CD4-positive, CD25-positive, alpha-beta regulatory T cell (primary cell): ENCODE measurements at regions not wholly inside any gene's neighbourhood (a gene's known extent, or its start where the extent isn't known, plus 50 kb on each side); places are given as distances from the start of the nearest gene placed in this dataset.

Source experiments
- ATAC-seq, 2 donors: fragments of 150-1000 bp; cut with Tn5 transposase; one replicate each; pipeline ENCODE4 v1.10.0; 2021; ENCODE audit warnings: low read depth in 2 of 2, moderate number of reproducible peaks in 2 of 2, moderate library complexity in 1 of 2
- DNase-seq, 3 donors: peaks; one replicate each; pipeline versions ENCODE4 v3.0.0 to v3.0.0-alpha.2; 2012 to 2022; ENCODE audit warnings: mixed read lengths in 1 of 3
- H3K27ac ChIP-seq: one replicate; pipeline ENCODE4 v1.7.0; 2013; ENCODE audit warnings: mild to moderate bottlenecking, low read length; ENCODE audit not compliant: insufficient read depth, poor library complexity, severe bottlenecking
- H3K27me3 ChIP-seq: one replicate; pipeline ENCODE4 v1.7.0; 2013; ENCODE audit warnings: low read length; ENCODE audit not compliant: control insufficient read depth, insufficient read depth
- H3K36me3 ChIP-seq: one replicate; pipeline ENCODE4 v1.7.0; 2013; ENCODE audit warnings: mild to moderate bottlenecking, low read length, moderate library complexity; ENCODE audit not compliant: control insufficient read depth, insufficient read depth
- H3K4me1 ChIP-seq: 2 replicates; pipeline ENCODE4 v1.7.0; 2013; ENCODE audit warnings: mild to moderate bottlenecking, low read length; ENCODE audit not compliant: insufficient read depth, control insufficient read depth, poor library complexity, severe bottlenecking
- H3K4me3 ChIP-seq: one replicate; pipeline ENCODE4 v1.7.0; 2013; ENCODE audit warnings: low read depth, mild to moderate bottlenecking, low read length, moderate library complexity
- H3K9me3 ChIP-seq, 2 experiments: 1 replicate in 1 of 2; 2 replicates in 1 of 2; pipeline ENCODE4 v1.7.0; 2013; ENCODE audit warnings: low read length in 2 of 2, mild to moderate bottlenecking in 1 of 2, moderate library complexity in 1 of 2; ENCODE audit not compliant: control insufficient read depth in 2 of 2
- H3K27ac Mint-ChIP-seq, 3 donors: one replicate each; pipeline ENCODE4 v1.8.0; 2020 to 2022; ENCODE audit warnings: mild to moderate bottlenecking in 3 of 3, mixed read lengths in 3 of 3, moderate library complexity in 2 of 3
- H3K27me3 Mint-ChIP-seq: one replicate; pipeline ENCODE4 v1.8.0; 2022; ENCODE audit warnings: mild to moderate bottlenecking, mixed read lengths
- H3K36me3 Mint-ChIP-seq: one replicate; pipeline ENCODE4 v1.8.0; 2020; ENCODE audit warnings: mixed read lengths
- H3K4me1 Mint-ChIP-seq, 4 donors: one replicate each; pipeline ENCODE4 v1.8.0; 2020 to 2022; ENCODE audit warnings: mixed read lengths in 4 of 4, mild to moderate bottlenecking in 1 of 4
- H3K4me3 Mint-ChIP-seq, 4 donors: one replicate each; pipeline ENCODE4 v1.8.0; 2020 to 2022; ENCODE audit warnings: mild to moderate bottlenecking in 4 of 4, mixed read lengths in 4 of 4, moderate library complexity in 3 of 4
- H3K9me3 Mint-ChIP-seq, 7 donors: one replicate each; pipeline ENCODE4 v1.8.0; 2020 to 2022; ENCODE audit warnings: mixed read lengths in 7 of 7, mild to moderate bottlenecking in 3 of 7, moderate library complexity in 2 of 7

- no peaks in the 10 kb centered on the region for H3K4me1 Mint-ChIP-seq
- no peaks in the 10 kb centered on the region for H3K9me3 Mint-ChIP-seq
- Histone ChIP-seq H3K9me3 (no peaks in the 10 kb centered on the region), H3K27ac (no peak overlapping the region), H3K27me3 (peaks cover 6% of the 10 kb centered on the region), H3K36me3 (no peaks in the 10 kb centered on the region), H3K4me1 (no peaks in the 10 kb centered on the region), H3K4me3 (no peak overlapping the region)
- no peaks in the 10 kb centered on the region for H3K36me3 Mint-ChIP-seq
- peaks cover 7% of the 10 kb centered on the region for H3K27me3 Mint-ChIP-seq
- DNase-seq (no peak), ATAC-seq (no peak)
- H3K27ac Mint-ChIP-seq, result no peak overlapping the region
- H3K4me3 Mint-ChIP-seq, result no peak overlapping the region
Measured at GRCh38 chr1:113253187-113253586, 137.1 kb upstream of the MAGI3 start.

GRCh38 chr1:113253590-113253989 is 136.7 kb upstream of the MAGI3 start:
- H3K4me1 Mint-ChIP-seq, result no peaks in the 10 kb centered on the region
- no peaks in the 10 kb centered on the region for H3K36me3 ChIP-seq
- no peak overlapping the region for H3K4me3 Mint-ChIP-seq
- no peak overlapping the region for H3K27ac ChIP-seq
- H3K4me3 ChIP-seq, result no peak overlapping the region
- no peak for ATAC-seq
- H3K4me1 ChIP-seq, result no peaks in the 10 kb centered on the region
- peaks cover 7% of the 10 kb centered on the region for H3K27me3 Mint-ChIP-seq
- no peaks in the 10 kb centered on the region for H3K9me3 ChIP-seq
- peaks cover 8% of the 10 kb centered on the region for H3K27me3 ChIP-seq
- H3K9me3 Mint-ChIP-seq, result no peaks in the 10 kb centered on the region
- no peaks in the 10 kb centered on the region for H3K36me3 Mint-ChIP-seq
- H3K27ac Mint-ChIP-seq, result no peak overlapping the region
- DNase-seq, result no peak

DNA sequence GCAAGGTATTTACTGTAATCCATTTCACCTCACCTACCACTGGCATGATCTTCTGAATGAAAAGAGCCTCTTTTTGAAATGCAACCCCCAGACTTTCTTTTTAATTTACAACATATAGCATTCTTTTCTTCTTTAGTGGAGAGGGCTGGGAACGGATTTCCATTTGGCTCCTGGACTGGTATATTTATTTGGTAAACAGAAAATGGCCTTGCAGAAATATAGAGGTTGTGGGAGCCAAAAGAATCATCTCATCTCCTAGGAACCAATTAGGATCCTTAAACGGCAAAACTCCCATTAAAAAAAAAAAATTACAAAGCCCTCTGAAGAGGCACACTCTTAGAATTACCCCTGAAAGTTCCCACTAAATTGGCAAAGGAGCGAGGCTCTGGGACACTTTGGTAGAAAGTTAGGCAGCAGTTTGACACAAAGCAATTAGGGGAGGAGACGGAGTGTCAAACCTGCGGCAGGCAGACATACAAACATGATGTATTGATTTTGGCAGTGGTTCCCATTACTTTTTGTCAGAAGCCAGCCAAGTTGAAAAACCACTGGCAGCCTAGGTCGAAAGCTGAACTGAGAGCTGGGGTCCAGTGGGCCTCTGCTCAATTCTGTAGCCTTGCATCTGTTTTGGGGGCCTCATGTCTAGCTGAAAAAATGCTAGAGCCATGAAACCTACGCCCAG is 135.1 kb upstream of the MAGI3 start:
- no peak overlapping the region for H3K4me3 ChIP-seq
- H3K36me3 Mint-ChIP-seq, result no peaks in the 10 kb centered on the region
- no peaks in the 10 kb centered on the region for H3K9me3 ChIP-seq
- H3K27ac ChIP-seq, result no peak overlapping the region
- no peaks in the 10 kb centered on the region for H3K4me1 Mint-ChIP-seq
- no peak overlapping the region for H3K4me3 Mint-ChIP-seq
- H3K27ac Mint-ChIP-seq, result no peak overlapping the region
- no peaks in the 10 kb centered on the region for H3K9me3 Mint-ChIP-seq
- ATAC-seq (no peak), DNase-seq (no peak)
- H3K27me3 Mint-ChIP-seq, result peaks cover 18% of the 10 kb centered on the region
- no peaks in the 10 kb centered on the region for H3K4me1 ChIP-seq
- H3K36me3 ChIP-seq, result no peaks in the 10 kb centered on the region
- H3K27me3 ChIP-seq, result peaks cover 9% of the 10 kb centered on the region

- H3K4me3 ChIP-seq, result no peak overlapping the region
- DNase-seq, result no peak
- Mint-ChIP-seq H3K4me3 (no peak overlapping the region), H3K36me3 (no peaks in the 10 kb centered on the region), H3K4me1 (no peaks in the 10 kb centered on the region), H3K27me3 (peaks cover 25% of the 10 kb centered on the region), H3K27ac (no peak overlapping the region), H3K9me3 (no peaks in the 10 kb centered on the region)
- H3K9me3 ChIP-seq, result no peaks in the 10 kb centered on the region
- no peaks in the 10 kb centered on the region for H3K36me3 ChIP-seq
- no peak overlapping the region for H3K27ac ChIP-seq
- ATAC-seq, result no peak
- no peaks in the 10 kb centered on the region for H3K4me1 ChIP-seq
- peaks cover 9% of the 10 kb centered on the region for H3K27me3 ChIP-seq
Measured at GRCh38 chr1:113255720-113256347, 134.5 kb upstream of the MAGI3 start.

DNA sequence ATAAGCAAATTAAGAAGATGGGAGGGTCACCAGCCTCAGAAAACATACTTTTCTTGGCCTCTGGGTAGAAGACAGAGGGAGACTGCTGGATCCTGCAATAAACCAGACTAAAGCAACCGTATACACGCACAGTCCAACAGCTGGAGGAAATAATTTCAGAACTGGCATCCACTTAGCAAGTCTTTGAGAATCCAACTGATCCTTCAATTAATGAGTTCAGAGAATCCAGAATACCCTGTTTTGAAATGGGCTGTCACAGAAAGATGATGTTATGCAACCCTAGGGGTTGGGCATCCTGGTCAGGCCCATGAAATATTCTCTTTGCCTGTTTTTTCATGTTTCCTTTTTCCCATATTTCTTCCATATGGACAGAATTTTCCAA is 134.0 kb upstream of the MAGI3 start:
- Histone ChIP-seq H3K4me3 (no peak overlapping the region), H3K4me1 (no peaks in the 10 kb centered on the region), H3K27me3 (peaks cover 9% of the 10 kb centered on the region), H3K9me3 (no peaks in the 10 kb centered on the region), H3K36me3 (no peaks in the 10 kb centered on the region), H3K27ac (no peak overlapping the region)
- no peaks in the 10 kb centered on the region for H3K36me3 Mint-ChIP-seq
- no peak overlapping the region for H3K27ac Mint-ChIP-seq
- no peak for DNase-seq
- no peak for ATAC-seq
- H3K4me1 Mint-ChIP-seq, result no peaks in the 10 kb centered on the region
- H3K9me3 Mint-ChIP-seq, result peaks cover 0 to 1% (median 0%) of the 10 kb centered on the region in 7 donors
- H3K27me3 Mint-ChIP-seq, result peaks cover 28% of the 10 kb centered on the region
- no peak overlapping the region for H3K4me3 Mint-ChIP-seq

GRCh38 chr1:113259988-113260387 is 130.3 kb upstream of the MAGI3 start:
- Mint-ChIP-seq H3K4me1 (no peaks in the 10 kb centered on the region), H3K27me3 (peaks cover 27% of the 10 kb centered on the region), H3K27ac (no peak overlapping the region), H3K9me3 (peaks cover 0 to 1% (median 0%) of the 10 kb centered on the region in 7 donors), H3K4me3 (no peak overlapping the region), H3K36me3 (no peaks in the 10 kb centered on the region)
- no peak overlapping the region for H3K4me3 ChIP-seq
- H3K4me1 ChIP-seq, result no peaks in the 10 kb centered on the region
- H3K9me3 ChIP-seq, result no peaks in the 10 kb centered on the region
- no peak for ATAC-seq
- H3K27ac ChIP-seq, result no peak overlapping the region
- H3K36me3 ChIP-seq, result no peaks in the 10 kb centered on the region
- peaks cover 4% of the 10 kb centered on the region for H3K27me3 ChIP-seq
- DNase-seq, result no peak

DNA sequence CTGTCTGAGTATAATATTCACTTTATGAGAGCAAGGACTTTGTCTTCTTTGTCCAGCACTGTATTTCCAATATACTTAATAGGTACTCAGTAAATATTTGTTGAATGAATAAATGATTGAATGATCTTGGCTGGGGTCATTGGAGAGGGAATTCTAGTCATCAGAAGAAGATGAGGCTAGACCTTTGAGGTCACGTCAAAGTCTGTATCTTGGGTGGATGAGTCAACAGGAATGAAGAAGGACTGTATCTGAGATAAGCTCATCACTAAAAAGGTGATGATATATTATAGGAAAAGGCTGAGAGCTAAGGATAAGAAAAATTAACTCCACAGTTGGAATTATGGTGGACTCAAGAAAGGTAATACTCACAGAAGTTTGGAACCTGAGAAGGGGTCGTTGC is 125.1 kb upstream of the MAGI3 start:
- ATAC-seq, result no peak
- Mint-ChIP-seq H3K27me3 (peaks cover 20% of the 10 kb centered on the region), H3K36me3 (no peaks in the 10 kb centered on the region), H3K4me3 (no peak overlapping the region), H3K9me3 (peaks cover 0 to 1% (median 0%) of the 10 kb centered on the region in 7 donors), H3K4me1 (no peaks in the 10 kb centered on the region), H3K27ac (no peak overlapping the region)
- Histone ChIP-seq H3K4me1 (no peaks in the 10 kb centered on the region), H3K27ac (no peak overlapping the region), H3K4me3 (no peak overlapping the region), H3K36me3 (no peaks in the 10 kb centered on the region), H3K9me3 (no peaks in the 10 kb centered on the region), H3K27me3 (peaks cover 2% of the 10 kb centered on the region)
- no peak for DNase-seq

DNA sequence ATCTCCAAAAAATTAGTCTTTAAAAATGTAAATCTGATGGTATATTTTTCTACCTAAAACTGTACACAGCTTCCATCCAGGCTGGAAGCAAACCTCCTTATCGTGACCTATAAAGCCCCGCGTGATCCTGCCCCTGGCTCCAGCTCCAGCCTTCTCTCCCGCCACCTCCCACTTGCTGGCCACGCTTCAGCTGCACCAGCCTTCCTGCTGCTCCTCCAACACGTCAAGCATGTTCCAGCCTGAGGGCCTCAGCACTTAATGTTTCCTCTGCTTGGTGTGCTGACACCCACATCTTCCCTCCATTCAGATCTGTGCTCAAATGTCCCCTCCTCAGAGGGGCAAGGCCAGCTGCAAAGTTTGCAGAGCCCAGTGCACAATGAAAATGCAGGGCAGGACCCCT is 123.5 kb upstream of the MAGI3 start:
- no peak for ATAC-seq
- no peaks in the 10 kb centered on the region for H3K36me3 Mint-ChIP-seq
- Histone ChIP-seq H3K36me3 (no peaks in the 10 kb centered on the region), H3K27me3 (peaks cover 2% of the 10 kb centered on the region), H3K4me1 (no peaks in the 10 kb centered on the region), H3K27ac (no peak overlapping the region), H3K4me3 (no peak overlapping the region), H3K9me3 (no peaks in the 10 kb centered on the region)
- DNase-seq, result no peak
- peaks cover 0 to 1% (median 0%) of the 10 kb centered on the region in 7 donors for H3K9me3 Mint-ChIP-seq
- peaks cover 10% of the 10 kb centered on the region for H3K27me3 Mint-ChIP-seq
- no peaks in the 10 kb centered on the region for H3K4me1 Mint-ChIP-seq
- no peak overlapping the region for H3K27ac Mint-ChIP-seq
- H3K4me3 Mint-ChIP-seq, result no peak overlapping the region
